Pancreas (tissue), 10 donors: ENCODE measurements at regions not wholly inside any gene's neighbourhood (a gene's known extent, or its start where the extent isn't known, plus 50 kb on each side); places are given as distances from the start of the nearest gene placed in this dataset.

ENCODE experiments used
- ATAC-seq, 4 donors: fragments of 200-7000 bp; cut with Tn5 transposase; one replicate each; pipeline versions ENCODE4 v1.8.0 to v1.9.1; 2020; ENCODE audit warnings: mild to moderate bottlenecking in 4 of 4, moderate library complexity in 4 of 4
- DNase-seq, 6 donors: peaks; one replicate each; pipeline ENCODE4 v3.0.0-alpha.2; 2020
- FAIRE-seq: peaks from 2 replicates; lab custom pipeline; 2012; peaks lifted over from hg19 to GRCh38; lab: Jason Lieb, UNC
- H3K27ac ChIP-seq, 4 donors: fragments of 200-600 bp; sonication (generic); 1 replicate in 3 of 4; 2 replicates in 1 of 4; pipeline versions ENCODE4 v1.5.0 to v1.8.0; 2020
- H3K27me3 ChIP-seq, 4 donors: fragments of 200-600 bp; one replicate each; pipeline ENCODE4 v1.8.0; 2021
- H3K36me3 ChIP-seq, 3 donors: fragments of 200-600 bp; sonication (generic) in 1 of 3; one replicate each; pipeline versions ENCODE4 v1.5.0 to v1.8.0; 2020 to 2021
- H3K4me1 ChIP-seq, 3 donors: fragments of 200-600 bp; one replicate each; pipeline ENCODE4 v1.8.0; 2021
- H3K4me3 ChIP-seq, 4 donors: fragments of 200-600 bp; sonication (generic) in 2 of 4; one replicate each; pipeline versions ENCODE4 v1.5.0 to v1.8.0; 2020 to 2021
- H3K9me3 ChIP-seq, 4 donors: fragments of 200-600 bp; one replicate each; pipeline ENCODE4 v1.8.0; 2021
- WGBS, 2 donors: extraction: QIAGEN DNeasy Blood & Tissue Kit; methylation state at CpG; one replicate each; pipeline ENCODE4 v1.1.7; 2013; 5-methylcytosine and 5-hydroxymethylcytosine counted together
- intact Hi-C, 3 donors: fragments of 100-400 bp; cut with DNase I; formaldehyde crosslinking; loops; one replicate each; pipeline versions ENCODE4 v1.11.1 to v1.14.2; 2022
- TF ChIP-seq, protein P1 (sequence below), 4 donors: fragments of 200-600 bp; sonication (generic) in 3 of 4; IDR thresholded peaks; one replicate each; pipeline versions ENCODE4 v1.5.0 to v1.8.0; 2021; ENCODE audit warnings: antibody characterized with exemption in 4 of 4
- donor health status: healthy with polysubstance abuse.
- donor health status: DM: no; HTN: no; CAD: no; lungs with moderate emphysema.
- donor health status: DM: no; HTN: no; CAD: no.
- donor health status: control.
- donor health status: control.
- donor health status: Bipolar disorder and iron deficiency.
- donor health status: DM: yes; HTN: yes; CAD: no.
- donor health status: DM: no; HTN: no; CAD: no.
- donor health status: DM: no; HTN: no; CAD: no.
- donor health status: DM: yes; HTN: yes; CAD: no.

DNA sequence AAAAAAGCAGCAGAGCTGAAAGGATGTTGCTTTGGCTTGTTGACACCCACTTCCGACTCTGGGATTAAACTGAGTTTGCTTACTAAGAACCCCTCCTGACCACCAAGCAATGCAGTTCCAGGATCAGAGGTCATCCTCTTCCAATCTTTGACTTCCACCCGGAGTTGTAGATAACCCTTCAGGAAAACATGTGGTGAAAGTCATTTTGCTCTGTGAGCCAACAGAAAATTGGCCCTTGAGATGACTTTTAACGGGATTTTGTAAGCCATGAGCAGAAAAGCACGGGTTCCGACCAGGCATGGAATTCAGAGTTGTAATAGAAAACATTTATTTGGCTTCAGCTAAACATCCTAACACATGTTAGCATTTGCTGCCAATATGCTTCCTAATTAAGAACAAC is 171.6 kb upstream of the NR2F2 start:
- ATAC-seq: no peak
- no peaks in the 10 kb centered on the region for H3K27me3 ChIP-seq
- DNase-seq: no peak
- H3K4me3 ChIP-seq: no peak overlapping the region
- H3K36me3 ChIP-seq: no peaks in the 10 kb centered on the region
- peaks cover 17 to 25% (median 17%) of the 10 kb centered on the region in 3 donors for H3K4me1 ChIP-seq
- intact Hi-C loops: no loop called here
- H3K27ac ChIP-seq: no peak overlapping the region
- 67 to 69% methylated on average over 5 of the region's 5 CpGs for WGBS, 2 donors
- TF ChIP-seq, protein P1, sequence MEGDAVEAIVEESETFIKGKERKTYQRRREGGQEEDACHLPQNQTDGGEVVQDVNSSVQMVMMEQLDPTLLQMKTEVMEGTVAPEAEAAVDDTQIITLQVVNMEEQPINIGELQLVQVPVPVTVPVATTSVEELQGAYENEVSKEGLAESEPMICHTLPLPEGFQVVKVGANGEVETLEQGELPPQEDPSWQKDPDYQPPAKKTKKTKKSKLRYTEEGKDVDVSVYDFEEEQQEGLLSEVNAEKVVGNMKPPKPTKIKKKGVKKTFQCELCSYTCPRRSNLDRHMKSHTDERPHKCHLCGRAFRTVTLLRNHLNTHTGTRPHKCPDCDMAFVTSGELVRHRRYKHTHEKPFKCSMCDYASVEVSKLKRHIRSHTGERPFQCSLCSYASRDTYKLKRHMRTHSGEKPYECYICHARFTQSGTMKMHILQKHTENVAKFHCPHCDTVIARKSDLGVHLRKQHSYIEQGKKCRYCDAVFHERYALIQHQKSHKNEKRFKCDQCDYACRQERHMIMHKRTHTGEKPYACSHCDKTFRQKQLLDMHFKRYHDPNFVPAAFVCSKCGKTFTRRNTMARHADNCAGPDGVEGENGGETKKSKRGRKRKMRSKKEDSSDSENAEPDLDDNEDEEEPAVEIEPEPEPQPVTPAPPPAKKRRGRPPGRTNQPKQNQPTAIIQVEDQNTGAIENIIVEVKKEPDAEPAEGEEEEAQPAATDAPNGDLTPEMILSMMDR (IDR thresholded peaks at IDR 0.05): no peak
- no peaks in the 10 kb centered on the region for H3K9me3 ChIP-seq
- FAIRE-seq: no peak

DNA sequence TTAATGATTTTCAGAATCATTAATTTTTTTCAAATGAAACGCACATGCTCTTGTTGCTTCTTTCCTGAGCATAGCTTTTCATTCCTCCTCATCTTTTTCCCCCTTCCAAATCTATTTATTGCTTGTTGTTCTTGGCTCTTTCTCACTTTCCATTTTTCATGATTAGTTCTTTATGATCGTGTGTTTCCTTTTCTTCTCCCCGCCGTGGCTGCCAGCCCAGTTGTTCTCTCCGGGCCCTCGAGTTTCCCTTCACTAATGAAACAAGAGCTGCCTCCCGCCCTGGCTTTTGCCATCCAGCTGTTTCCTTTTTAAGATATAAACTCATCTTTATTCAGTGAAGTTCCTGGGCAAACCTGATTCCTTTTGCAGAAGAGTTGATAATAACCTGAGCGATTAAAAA is 170.2 kb upstream of the NR2F2 start:
- 7 to 12% methylated on average over 8 of the region's 8 CpGs for WGBS, 2 donors
- H3K4me1 ChIP-seq: peaks cover 17 to 25% (median 17%) of the 10 kb centered on the region in 3 donors
- H3K36me3 ChIP-seq: no peaks in the 10 kb centered on the region
- intact Hi-C loops: no loop called here
- H3K27me3 ChIP-seq: no peaks in the 10 kb centered on the region
- H3K4me3 ChIP-seq: no peak overlapping the region
- DNase-seq (peak in 3 of 6 donors; percentile 45 to 59 (median 48)), ATAC-seq (peak; percentile 31 to 60 (median 48)), FAIRE-seq (no peak)
- TF ChIP-seq, protein P1 (IDR thresholded peaks at IDR 0.05): no peak
- peak overlapping the region in 3 of 4 donors; percentile 1 to 55 (median 45) for H3K27ac ChIP-seq
- no peaks in the 10 kb centered on the region for H3K9me3 ChIP-seq

DNA sequence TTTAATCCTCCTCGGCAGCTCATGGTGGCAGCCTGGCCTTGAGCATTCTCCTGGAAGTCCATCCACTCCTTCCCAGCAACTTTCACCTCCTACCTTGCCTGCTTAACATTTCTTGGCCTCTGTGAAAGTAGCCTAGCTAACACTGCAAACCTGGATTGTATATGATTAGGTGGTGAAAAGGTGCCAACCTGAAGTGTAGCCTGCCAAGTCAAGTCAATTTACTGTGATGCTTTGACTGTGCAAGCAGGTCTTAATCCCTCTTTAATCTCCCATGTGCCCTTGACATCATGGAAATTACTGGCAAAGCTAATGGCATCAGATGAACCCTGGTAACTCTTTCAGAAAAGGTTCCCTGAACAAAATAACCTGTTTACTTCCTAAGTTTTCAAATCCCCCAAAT is 169.7 kb upstream of the NR2F2 start:
- TF ChIP-seq, protein P1 (IDR thresholded peaks at IDR 0.05): no peak
- WGBS, 2 donors: 15 to 27% methylated on average over 1 of the region's 1 CpG
- Histone ChIP-seq H3K9me3 (no peaks in the 10 kb centered on the region), H3K4me1 (peaks cover 17 to 25% (median 17%) of the 10 kb centered on the region in 3 donors), H3K36me3 (no peaks in the 10 kb centered on the region), H3K4me3 (no peak overlapping the region), H3K27ac (peak overlapping the region in 3 of 4 donors; percentile 1 to 55 (median 45)), H3K27me3 (no peaks in the 10 kb centered on the region)
- ATAC-seq (peak; percentile 61 to 75 (median 74)), FAIRE-seq (no peak), DNase-seq (peak in 3 of 6 donors; percentile 30 to 51 (median 51))
- intact Hi-C loops: no loop called here

DNA sequence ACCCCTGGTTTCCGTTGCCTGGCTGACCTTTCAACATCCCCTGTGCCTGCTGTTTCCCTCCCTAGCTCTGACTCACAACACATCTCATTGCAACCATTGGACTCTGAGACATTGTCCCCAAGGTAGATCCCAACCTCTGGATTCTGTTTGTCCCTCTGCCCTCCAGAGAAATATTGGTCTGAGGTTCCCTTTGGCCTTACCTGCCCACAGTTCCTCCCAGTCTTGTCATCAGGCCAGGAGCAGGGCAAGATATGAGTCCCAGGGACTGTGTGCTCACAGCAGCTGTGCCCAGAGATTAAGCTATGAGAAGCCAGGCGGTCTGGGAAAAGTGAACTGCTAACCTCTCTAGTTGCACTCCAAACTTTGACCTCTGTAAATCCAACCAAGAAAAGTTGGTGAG is 168.2 kb upstream of the NR2F2 start:
- no peak overlapping the region for H3K4me3 ChIP-seq
- intact Hi-C loops: no loop called here
- no peaks in the 10 kb centered on the region for H3K9me3 ChIP-seq
- H3K36me3 ChIP-seq: no peaks in the 10 kb centered on the region
- DNase-seq (peak; percentile 60 to 84 (median 76)), ATAC-seq (peak; percentile 87 to 96 (median 90)), FAIRE-seq (no peak)
- WGBS, 2 donors: 43 to 52% methylated on average over 2 of the region's 2 CpGs
- H3K27ac ChIP-seq: peak overlapping the region in 2 of 4 donors; percentile 28 to 48
- no peaks in the 10 kb centered on the region for H3K27me3 ChIP-seq
- TF ChIP-seq, protein P1 (IDR thresholded peaks at IDR 0.05): no peak
- H3K4me1 ChIP-seq: peaks cover 17 to 25% (median 17%) of the 10 kb centered on the region in 3 donors

DNA sequence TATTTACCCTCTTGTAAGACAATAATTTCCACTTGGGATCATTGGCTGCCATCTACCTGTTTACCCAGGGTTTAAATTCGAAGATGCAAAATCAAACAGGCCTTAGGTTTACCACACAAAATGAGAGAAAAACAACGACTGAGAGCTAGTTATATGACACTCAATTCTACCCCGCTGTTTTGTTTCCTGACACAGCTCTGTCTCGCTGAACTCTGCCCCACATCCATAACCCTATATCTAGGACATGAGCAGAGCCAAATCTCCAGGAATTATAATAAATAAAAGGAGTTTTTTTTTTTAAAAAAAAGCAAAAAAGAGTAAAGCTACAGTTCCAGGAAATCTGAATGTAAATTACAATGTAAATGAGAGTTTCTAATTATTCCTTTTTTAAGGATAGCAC is 165.4 kb upstream of the NR2F2 start:
- Histone ChIP-seq H3K9me3 (no peaks in the 10 kb centered on the region), H3K36me3 (no peaks in the 10 kb centered on the region), H3K4me3 (no peak overlapping the region), H3K27ac (no peak overlapping the region), H3K4me1 (peaks cover 14 to 25% (median 14%) of the 10 kb centered on the region in 3 donors), H3K27me3 (no peaks in the 10 kb centered on the region)
- intact Hi-C loops: no loop called here
- WGBS, 2 donors: 85 to 90% methylated on average over 4 of the region's 4 CpGs
- TF ChIP-seq, protein P1 (IDR thresholded peaks at IDR 0.05): no peak
- no peak for DNase-seq
- no peak for FAIRE-seq
- no peak for ATAC-seq
